Neutrophil (primary cell): ENCODE measurements at regions not wholly inside any gene's neighbourhood (a gene's known extent, or its start where the extent isn't known, plus 50 kb on each side); places are given as distances from the start of the nearest gene placed in this dataset.
"Not testable (repeated sequence)": the region's sequence is repeated elsewhere in the genome, so short reads cannot be mapped to it uniquely, and the experiment has no call there.

ENCODE experiments used
- H3K27ac ChIP-seq: fragments of 200-600 bp; sonication (generic); 2 replicates; pipeline ENCODE4 v1.5.1; 2016; ENCODE audit warnings: mild to moderate bottlenecking, moderate library complexity
- H3K27me3 ChIP-seq: fragments of 200-600 bp; sonication (generic); 2 replicates; pipeline ENCODE4 v1.6.0; 2016; ENCODE audit warnings: mild to moderate bottlenecking
- H3K36me3 ChIP-seq: fragments of 200-600 bp; sonication (generic); 2 replicates; pipeline ENCODE4 v1.5.1; 2017
- H3K4me1 ChIP-seq, 2 experiments: fragments of 200-600 bp in 1 of 2; sonication (generic) in 1 of 2; 1 replicate in 1 of 2; 2 replicates in 1 of 2; pipeline versions ENCODE4 v1.5.1 to v1.6.1; 2013 to 2016; ENCODE audit warnings: low read depth in 1 of 2, low read length in 1 of 2, mild to moderate bottlenecking in 1 of 2, moderate library complexity in 1 of 2; ENCODE audit not compliant: control insufficient read depth in 1 of 2, insufficient read depth in 1 of 2
- H3K4me3 ChIP-seq, 2 experiments: fragments of 200-600 bp in 1 of 2; sonication (generic) in 1 of 2; 1 replicate in 1 of 2; 2 replicates in 1 of 2; pipeline ENCODE4 v1.5.1; 2013 to 2016; ENCODE audit warnings: low read depth in 1 of 2, low read length in 1 of 2, mild to moderate bottlenecking in 1 of 2, moderate library complexity in 1 of 2
- H3K9me3 ChIP-seq: fragments of 200-600 bp; sonication (generic); 2 replicates; pipeline ENCODE4 v1.5.1; 2016
- TF ChIP-seq, protein P1 (sequence below): fragments of 200-600 bp; sonication (generic); IDR thresholded peaks from 2 replicates; pipeline ENCODE4 v1.5.1; 2016; ENCODE audit warnings: antibody characterized with exemption

DNA sequence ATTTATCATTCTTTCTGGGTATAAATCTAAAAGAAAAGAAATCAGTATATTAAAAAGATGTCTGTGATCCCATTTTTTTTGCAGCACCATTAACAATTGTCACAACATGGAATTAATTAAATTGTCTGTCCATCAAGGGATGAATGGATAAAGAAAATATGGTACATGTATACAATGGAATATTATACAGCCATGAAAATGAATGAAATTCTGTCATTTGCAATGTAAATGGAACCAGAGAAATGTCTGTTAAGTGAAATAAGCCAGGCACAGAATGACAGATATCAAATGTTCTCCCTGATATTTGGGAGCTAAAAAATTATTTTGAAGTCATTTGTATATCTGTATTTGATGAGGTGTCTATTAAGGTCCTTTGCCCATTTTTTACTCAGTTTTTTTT lies 77.1 kb upstream of the NDST4 start:
- H3K36me3 ChIP-seq = no peaks in the 10 kb centered on the region
- H3K27me3 ChIP-seq = no peaks in the 10 kb centered on the region
- H3K27ac ChIP-seq = no peak overlapping the region
- H3K9me3 ChIP-seq = no peaks in the 10 kb centered on the region
- H3K4me3 ChIP-seq = no peak overlapping the region
- no peaks in the 10 kb centered on the region for H3K4me1 ChIP-seq
- TF ChIP-seq, protein P1, sequence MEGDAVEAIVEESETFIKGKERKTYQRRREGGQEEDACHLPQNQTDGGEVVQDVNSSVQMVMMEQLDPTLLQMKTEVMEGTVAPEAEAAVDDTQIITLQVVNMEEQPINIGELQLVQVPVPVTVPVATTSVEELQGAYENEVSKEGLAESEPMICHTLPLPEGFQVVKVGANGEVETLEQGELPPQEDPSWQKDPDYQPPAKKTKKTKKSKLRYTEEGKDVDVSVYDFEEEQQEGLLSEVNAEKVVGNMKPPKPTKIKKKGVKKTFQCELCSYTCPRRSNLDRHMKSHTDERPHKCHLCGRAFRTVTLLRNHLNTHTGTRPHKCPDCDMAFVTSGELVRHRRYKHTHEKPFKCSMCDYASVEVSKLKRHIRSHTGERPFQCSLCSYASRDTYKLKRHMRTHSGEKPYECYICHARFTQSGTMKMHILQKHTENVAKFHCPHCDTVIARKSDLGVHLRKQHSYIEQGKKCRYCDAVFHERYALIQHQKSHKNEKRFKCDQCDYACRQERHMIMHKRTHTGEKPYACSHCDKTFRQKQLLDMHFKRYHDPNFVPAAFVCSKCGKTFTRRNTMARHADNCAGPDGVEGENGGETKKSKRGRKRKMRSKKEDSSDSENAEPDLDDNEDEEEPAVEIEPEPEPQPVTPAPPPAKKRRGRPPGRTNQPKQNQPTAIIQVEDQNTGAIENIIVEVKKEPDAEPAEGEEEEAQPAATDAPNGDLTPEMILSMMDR = no peak

DNA sequence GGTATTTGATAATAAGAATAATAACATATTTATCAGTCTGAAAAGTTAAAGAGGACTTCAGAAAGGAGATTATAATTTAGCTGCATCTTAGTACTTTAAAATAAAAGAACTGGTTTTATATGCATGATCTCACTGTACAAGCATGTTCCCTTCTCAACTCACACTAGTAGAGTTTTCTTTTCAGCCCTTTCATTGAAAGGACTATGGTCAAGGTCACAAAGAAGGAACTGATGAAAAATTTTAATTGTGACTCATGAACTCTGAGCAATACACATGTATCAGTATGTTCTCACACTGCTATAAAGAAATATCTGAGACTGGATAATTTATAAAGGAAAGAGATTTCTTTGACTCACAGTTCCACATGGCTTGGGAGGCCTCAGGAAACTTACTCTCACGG lies 73.7 kb upstream of the NDST4 start:
- H3K27ac ChIP-seq = no peak overlapping the region
- H3K4me1 ChIP-seq = no peaks in the 10 kb centered on the region
- no peak overlapping the region for H3K4me3 ChIP-seq
- no peaks in the 10 kb centered on the region for H3K27me3 ChIP-seq
- H3K9me3 ChIP-seq = no peaks in the 10 kb centered on the region
- H3K36me3 ChIP-seq = no peaks in the 10 kb centered on the region
- TF ChIP-seq, protein P1 = no peak

DNA sequence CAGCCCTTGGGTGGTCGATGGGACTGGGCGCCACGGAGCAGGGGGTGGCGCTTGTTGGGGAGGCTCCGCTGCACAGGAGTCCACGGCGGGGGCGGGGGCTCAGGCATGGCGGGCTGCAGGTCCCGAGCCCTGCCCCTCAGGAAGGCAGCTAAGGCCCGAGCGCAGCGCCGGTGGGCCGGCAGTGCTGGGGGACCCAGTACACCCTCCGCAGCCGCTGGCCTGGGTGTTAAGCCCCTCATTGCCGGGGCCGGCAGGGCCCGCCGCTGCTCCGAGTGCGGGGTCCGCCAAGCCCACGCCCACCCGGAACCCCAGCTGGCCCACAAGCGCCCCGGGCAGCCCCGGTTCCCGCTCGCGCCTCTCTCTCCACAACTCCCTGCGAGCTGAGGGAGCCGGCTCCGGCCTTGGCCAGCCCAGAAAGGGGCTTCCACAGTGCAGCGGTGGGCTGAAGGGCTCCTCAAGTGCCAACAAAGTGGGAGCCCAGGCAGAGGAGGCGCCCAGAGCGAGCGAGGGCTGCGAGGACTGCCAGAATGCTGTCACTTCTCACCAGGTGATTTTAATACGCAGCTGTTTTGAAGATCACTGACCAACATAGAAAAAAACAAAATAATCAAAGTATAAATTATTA lies 66.1 kb upstream of the NDST4 start:
- H3K4me3 ChIP-seq, H3K36me3 ChIP-seq, H3K4me1 ChIP-seq, H3K9me3 ChIP-seq, H3K27me3 ChIP-seq, H3K27ac ChIP-seq: not testable (repeated sequence)

DNA sequence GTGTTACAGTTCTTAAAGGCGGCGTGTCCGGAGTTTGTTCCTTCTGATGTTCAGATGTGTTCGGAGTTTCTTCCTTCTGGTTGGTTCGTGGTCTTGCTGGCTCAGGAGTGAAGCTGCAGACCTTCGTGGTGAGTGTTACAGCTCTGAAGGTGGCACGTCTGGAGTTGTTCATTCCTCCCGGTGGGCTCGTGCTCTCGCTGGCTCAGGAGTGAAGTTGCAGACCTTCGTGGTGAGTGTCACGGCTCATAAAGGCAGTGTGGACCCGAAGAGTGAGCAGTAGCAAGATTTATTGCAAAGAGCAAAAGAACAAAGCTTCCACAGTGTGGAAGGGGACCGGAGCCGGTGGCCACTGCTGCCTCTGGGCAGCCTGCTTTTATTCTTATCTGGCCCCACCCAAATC lies 65.3 kb upstream of the NDST4 start:
- H3K4me3 ChIP-seq, H3K9me3 ChIP-seq, H3K27ac ChIP-seq, H3K36me3 ChIP-seq, H3K27me3 ChIP-seq, H3K4me1 ChIP-seq: not testable (repeated sequence)

DNA sequence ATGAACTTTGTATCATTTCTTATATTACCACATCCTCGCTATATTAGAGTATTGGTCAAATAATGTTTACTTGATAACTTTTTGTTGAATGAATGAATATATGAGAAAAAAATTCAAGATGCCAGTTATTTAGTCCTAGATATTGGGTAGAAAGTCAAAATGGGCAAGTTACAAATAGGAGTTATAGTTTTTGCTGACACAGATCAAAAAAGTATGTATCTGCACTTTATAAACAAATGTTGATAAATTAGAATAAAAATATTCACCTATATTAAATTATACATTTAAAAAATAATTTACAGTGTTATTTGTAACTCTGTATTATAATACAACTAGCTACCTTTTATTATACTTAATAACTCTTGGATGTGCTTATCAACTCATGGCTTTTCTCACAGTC lies 57.8 kb upstream of the NDST4 start:
- H3K27me3 ChIP-seq = no peaks in the 10 kb centered on the region
- no peak overlapping the region for H3K27ac ChIP-seq
- H3K9me3 ChIP-seq = no peaks in the 10 kb centered on the region
- TF ChIP-seq, protein P1 = no peak
- H3K4me1 ChIP-seq = no peaks in the 10 kb centered on the region
- H3K4me3 ChIP-seq = no peak overlapping the region
- no peaks in the 10 kb centered on the region for H3K36me3 ChIP-seq

DNA sequence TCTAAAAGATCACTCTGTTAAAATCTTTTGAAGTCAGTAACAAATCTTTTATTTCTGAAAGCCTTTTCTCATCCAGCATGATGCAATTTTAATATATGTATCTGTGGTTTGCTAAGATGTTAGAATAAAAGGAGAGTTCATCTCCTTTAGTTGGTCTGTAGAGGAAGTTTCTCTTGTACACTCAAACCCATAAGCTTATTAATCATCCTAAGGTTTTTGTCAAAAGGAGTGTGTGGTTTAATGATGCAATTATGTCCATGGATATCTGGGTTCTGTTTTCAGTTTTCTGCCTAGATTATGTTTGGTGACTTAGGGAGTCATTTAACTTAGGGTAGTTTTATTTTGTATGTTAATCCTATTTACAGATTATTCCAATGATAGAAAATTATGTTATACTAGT lies 52.1 kb upstream of the NDST4 start:
- Histone ChIP-seq H3K4me1 (no peaks in the 10 kb centered on the region), H3K27me3 (no peaks in the 10 kb centered on the region), H3K36me3 (no peaks in the 10 kb centered on the region), H3K4me3 (no peak overlapping the region), H3K27ac (no peak overlapping the region), H3K9me3 (no peaks in the 10 kb centered on the region)
- TF ChIP-seq, protein P1 = no peak
